NB4 (cell line): ENCODE measurements at regions not wholly inside any gene's neighbourhood (a gene's known extent, or its start where the extent isn't known, plus 50 kb on each side); places are given as distances from the start of the nearest gene placed in this dataset.

Experiments
- CTCF ChIP-seq: IDR thresholded peaks from one replicate; pipeline ENCODE4 v1.5.1; 2012; ENCODE audit warnings: low read depth, low read length
- POLR2A ChIP-seq: IDR thresholded peaks from 2 replicates; pipeline ENCODE4 v1.6.1; 2011; ENCODE audit warnings: mild to moderate bottlenecking; ENCODE audit not compliant: insufficient read length; ENCODE audit errors: extremely low read depth
- TF ChIP-seq, protein P1 (sequence below): IDR thresholded peaks from 2 replicates; pipeline ENCODE4 v1.6.1; 2011; ENCODE audit warnings: low read depth, low read length

- TF ChIP-seq, protein P1, sequence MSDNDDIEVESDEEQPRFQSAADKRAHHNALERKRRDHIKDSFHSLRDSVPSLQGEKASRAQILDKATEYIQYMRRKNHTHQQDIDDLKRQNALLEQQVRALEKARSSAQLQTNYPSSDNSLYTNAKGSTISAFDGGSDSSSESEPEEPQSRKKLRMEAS, result no peak
- TF ChIP-seq CTCF (no peak), POLR2A (no peak)
Measured at GRCh38 chr20:4591975-4592315, 94.3 kb upstream of the PRNP start.
